Central memory CD8-positive, alpha-beta T cell (primary cell): ENCODE measurements at regions not wholly inside any gene's neighbourhood (a gene's known extent, or its start where the extent isn't known, plus 50 kb on each side); places are given as distances from the start of the nearest gene placed in this dataset.

Source experiments
- ATAC-seq: fragments of 150-1000 bp; cut with Tn5 transposase; replicated peaks from 2 replicates; pipeline ENCODE4 v1.10.0; 2022; ENCODE audit warnings: mild to moderate bottlenecking, moderate FRiP score, moderate number of reproducible peaks; ENCODE audit not compliant: poor library complexity, severe bottlenecking; ENCODE audit errors: extremely low read depth
- DNase-seq, 2 donors: peaks; one replicate each; pipeline ENCODE4 v3.0.0; 2021; ENCODE audit warnings: low spot score in 2 of 2
- H3K27ac Mint-ChIP-seq: one replicate; pipeline ENCODE4 v1.8.0; 2022; ENCODE audit warnings: low read depth, mild to moderate bottlenecking, moderate library complexity, mixed read lengths
- H3K27me3 Mint-ChIP-seq: one replicate; pipeline ENCODE4 v1.8.0; 2022; ENCODE audit warnings: mixed read lengths
- H3K36me3 Mint-ChIP-seq: one replicate; pipeline ENCODE4 v1.8.0; 2022; ENCODE audit warnings: mild to moderate bottlenecking, moderate library complexity, mixed read lengths; ENCODE audit not compliant: insufficient read depth
- H3K4me1 Mint-ChIP-seq: one replicate; pipeline ENCODE4 v1.8.0; 2022; ENCODE audit warnings: mixed read lengths
- H3K4me3 Mint-ChIP-seq: one replicate; pipeline ENCODE4 v1.8.0; 2022; ENCODE audit warnings: mild to moderate bottlenecking, moderate library complexity, mixed read lengths
- H3K9me3 Mint-ChIP-seq: one replicate; pipeline ENCODE4 v1.8.0; 2022; ENCODE audit warnings: mixed read lengths

DNA sequence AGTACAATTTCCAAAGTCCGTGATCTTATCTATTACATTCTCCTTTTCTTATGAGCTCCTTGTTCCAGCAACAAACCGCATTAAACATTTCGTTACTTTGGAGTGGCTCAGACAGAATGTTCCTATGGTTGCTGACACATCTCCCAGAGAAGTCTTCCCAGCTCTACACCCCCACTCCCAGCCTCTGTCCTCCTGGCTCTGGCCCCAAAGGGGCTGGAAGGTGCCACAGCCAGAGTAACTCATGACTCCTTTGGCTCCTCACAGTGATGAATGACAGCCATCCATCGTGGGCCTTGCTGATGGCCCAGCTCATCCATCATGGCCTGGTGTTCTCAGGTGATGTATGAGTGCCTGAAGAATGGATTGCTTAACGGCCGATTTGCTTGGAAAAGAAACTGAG lies 203.0 kb downstream of the DHX35 start:
- ATAC-seq (no peak), DNase-seq (no peak)
- H3K27ac Mint-ChIP-seq, result no peak overlapping the region
- no peak overlapping the region for H3K4me3 Mint-ChIP-seq
- no peaks in the 10 kb centered on the region for H3K36me3 Mint-ChIP-seq
- peaks cover 34% of the 10 kb centered on the region for H3K27me3 Mint-ChIP-seq
- H3K4me1 Mint-ChIP-seq, result no peaks in the 10 kb centered on the region
- H3K9me3 Mint-ChIP-seq, result no peaks in the 10 kb centered on the region

DNA sequence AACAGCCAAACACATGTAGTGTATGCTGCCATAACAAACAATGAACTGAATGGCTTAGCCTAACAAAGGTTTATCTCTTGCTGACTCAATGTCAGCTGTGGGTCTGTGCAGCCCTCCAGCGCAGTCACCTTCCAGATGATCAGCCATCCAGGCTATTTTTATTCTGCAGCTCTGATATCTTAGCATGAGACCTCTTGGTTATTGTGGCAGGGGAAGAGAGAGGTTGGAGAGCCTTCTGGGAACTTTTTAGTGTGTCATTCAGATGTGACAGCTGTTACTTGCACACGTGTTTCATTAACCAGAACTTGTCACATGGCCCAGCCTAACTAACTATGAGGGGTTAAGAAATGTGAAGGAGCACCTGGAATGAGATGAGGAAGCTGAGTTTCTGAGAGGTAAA lies 202.5 kb downstream of the DHX35 start:
- H3K9me3 Mint-ChIP-seq, result no peaks in the 10 kb centered on the region
- H3K27me3 Mint-ChIP-seq, result peaks cover 36% of the 10 kb centered on the region
- H3K4me3 Mint-ChIP-seq, result no peak overlapping the region
- ATAC-seq (no peak), DNase-seq (no peak)
- H3K36me3 Mint-ChIP-seq, result no peaks in the 10 kb centered on the region
- no peaks in the 10 kb centered on the region for H3K4me1 Mint-ChIP-seq
- H3K27ac Mint-ChIP-seq, result no peak overlapping the region

DNA sequence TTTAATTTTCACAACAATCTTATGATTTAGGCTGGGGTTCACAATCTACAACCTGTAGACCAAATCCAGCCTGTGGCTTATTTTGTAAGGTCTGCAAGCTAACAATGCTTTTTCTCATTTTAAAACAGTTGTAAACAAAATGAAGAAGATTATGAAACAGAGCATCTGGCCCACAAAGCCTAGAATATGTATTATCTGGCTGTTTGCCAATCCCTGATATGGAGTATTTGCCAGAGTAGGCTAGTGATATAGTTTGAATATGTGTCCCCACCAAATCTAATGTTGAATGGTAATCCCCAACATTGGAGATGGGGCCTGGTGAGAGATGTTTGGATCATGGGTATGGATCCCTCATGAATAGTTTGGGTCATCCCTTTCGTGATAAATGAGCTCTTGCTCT lies 201.8 kb downstream of the DHX35 start:
- Mint-ChIP-seq H3K27ac (no peak overlapping the region), H3K4me3 (no peak overlapping the region), H3K36me3 (no peaks in the 10 kb centered on the region), H3K27me3 (peaks cover 34% of the 10 kb centered on the region), H3K9me3 (no peaks in the 10 kb centered on the region), H3K4me1 (no peaks in the 10 kb centered on the region)
- DNase-seq (no peak), ATAC-seq (no peak)

DNA sequence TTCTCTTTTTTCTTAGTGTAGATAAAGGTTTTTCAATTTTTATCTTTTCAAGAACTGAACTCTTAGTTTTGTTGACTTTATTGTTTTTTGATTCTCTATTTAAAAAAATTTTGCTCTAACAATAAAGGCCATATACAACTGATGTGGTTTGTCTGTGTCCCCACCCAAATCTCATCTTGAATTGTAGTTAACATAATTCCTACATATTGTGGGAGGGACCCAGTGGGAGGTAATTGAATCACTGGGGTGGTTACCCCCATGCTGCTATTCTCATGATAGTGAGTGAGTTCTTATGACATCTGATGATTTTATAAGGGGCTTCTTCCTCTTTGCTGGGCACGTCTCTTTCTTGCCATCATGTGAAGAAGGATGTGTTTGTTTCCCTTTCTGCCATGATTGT lies 199.8 kb downstream of the DHX35 start:
- Mint-ChIP-seq H3K4me3 (no peak overlapping the region), H3K27me3 (peaks cover 25% of the 10 kb centered on the region), H3K36me3 (no peaks in the 10 kb centered on the region), H3K9me3 (no peaks in the 10 kb centered on the region), H3K4me1 (no peaks in the 10 kb centered on the region), H3K27ac (no peak overlapping the region)
- DNase-seq (no peak), ATAC-seq (no peak)

DNA sequence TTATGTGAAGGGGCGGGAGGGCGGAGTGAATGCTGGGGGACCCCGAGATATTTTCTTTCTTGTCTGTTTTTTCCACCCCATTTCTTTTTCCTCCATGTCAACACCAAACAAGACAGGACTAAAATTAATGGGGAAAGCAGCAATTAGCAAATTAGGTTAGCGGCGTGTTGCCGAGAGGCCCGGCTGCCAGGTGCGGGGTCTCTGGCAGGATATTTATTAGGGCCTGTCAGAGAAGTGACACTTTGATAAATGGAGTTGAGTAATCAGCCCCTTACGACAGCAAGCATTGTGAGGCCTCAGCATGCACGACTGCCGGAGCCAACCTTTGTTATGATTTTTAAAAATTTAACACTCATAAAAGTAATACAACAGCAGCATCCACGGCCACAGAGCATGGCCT lies 193.8 kb downstream of the DHX35 start:
- ATAC-seq, result no peak

DNA sequence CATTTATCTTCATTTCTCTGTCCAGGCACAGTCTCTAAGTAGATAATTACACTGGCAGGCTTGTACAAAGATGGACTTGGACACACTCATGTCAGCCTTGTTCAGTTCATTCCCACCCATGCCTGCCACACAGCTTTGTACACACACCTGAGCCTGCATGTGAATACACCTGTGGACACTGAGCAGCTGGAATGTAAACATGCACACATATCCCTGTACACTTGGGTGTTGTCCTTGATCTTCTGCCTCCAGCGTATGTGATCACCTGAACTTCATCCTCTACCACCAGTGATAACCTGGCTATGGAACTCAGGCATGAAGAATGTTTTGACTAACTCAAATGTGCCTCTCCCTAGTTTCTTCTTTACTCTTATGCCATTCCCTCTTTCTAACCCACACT lies 190.6 kb downstream of the DHX35 start:
- Mint-ChIP-seq H3K36me3 (no peaks in the 10 kb centered on the region), H3K27me3 (peaks cover 77% of the 10 kb centered on the region), H3K4me3 (no peak overlapping the region), H3K4me1 (no peaks in the 10 kb centered on the region), H3K9me3 (no peaks in the 10 kb centered on the region), H3K27ac (no peak overlapping the region)
- no peak for DNase-seq
- ATAC-seq, result no peak

More for the DNA sequence above, 193.8 kb downstream of the DHX35 start:
- H3K36me3 Mint-ChIP-seq, result no peaks in the 10 kb centered on the region
- no peaks in the 10 kb centered on the region for H3K4me1 Mint-ChIP-seq
- H3K4me3 Mint-ChIP-seq, result no peak overlapping the region
- no peaks in the 10 kb centered on the region for H3K9me3 Mint-ChIP-seq
- H3K27me3 Mint-ChIP-seq, result peaks cover 72% of the 10 kb centered on the region
- DNase-seq, result no peak
- H3K27ac Mint-ChIP-seq, result no peak overlapping the region

DNA sequence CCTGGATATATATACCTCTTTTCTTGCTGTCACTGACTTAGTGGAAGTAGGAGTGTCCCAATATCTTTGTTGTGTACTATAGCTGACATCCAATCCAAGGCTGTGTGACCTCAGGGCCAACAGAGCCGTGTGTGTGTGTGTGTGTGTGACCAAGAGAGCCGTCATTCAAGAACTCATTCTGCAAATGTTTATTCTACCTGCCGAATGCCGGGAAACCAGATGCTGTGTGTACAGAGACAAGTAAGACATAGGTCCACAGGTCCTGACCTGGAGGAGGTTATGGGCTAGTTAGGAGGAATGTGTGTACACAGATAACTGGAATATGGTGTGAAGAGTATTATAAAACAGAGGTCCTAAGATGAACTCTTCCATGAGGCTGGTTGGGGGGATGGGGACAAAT lies 190.0 kb downstream of the DHX35 start:
- ATAC-seq (no peak), DNase-seq (no peak)
- no peaks in the 10 kb centered on the region for H3K9me3 Mint-ChIP-seq
- no peak overlapping the region for H3K27ac Mint-ChIP-seq
- H3K36me3 Mint-ChIP-seq, result no peaks in the 10 kb centered on the region
- no peaks in the 10 kb centered on the region for H3K4me1 Mint-ChIP-seq
- no peak overlapping the region for H3K4me3 Mint-ChIP-seq
- peaks cover 71% of the 10 kb centered on the region for H3K27me3 Mint-ChIP-seq

DNA sequence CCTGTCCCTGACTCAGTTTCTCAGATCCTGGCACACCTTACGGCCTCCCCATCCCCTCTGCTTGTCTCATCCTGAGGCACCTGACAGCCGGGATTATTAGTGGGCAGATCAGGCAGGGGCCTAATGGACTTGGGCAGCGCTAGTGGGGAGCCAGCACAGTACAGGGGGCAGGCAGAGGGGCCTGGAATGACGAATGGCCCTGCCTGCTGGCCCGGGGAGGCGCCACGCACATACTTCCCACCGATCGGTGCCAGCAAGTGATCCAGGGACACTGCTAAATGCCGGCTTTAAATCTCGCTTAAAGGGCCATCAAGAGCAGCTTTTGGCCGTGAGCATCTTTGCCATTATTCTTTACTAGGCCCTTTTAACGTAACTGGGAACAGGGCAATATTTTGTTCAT lies 188.4 kb downstream of the DHX35 start:
- Mint-ChIP-seq H3K4me1 (no peaks in the 10 kb centered on the region), H3K9me3 (no peaks in the 10 kb centered on the region), H3K36me3 (no peaks in the 10 kb centered on the region), H3K4me3 (no peak overlapping the region), H3K27ac (no peak overlapping the region), H3K27me3 (peaks cover 70% of the 10 kb centered on the region)
- DNase-seq (no peak), ATAC-seq (no peak)

DNA sequence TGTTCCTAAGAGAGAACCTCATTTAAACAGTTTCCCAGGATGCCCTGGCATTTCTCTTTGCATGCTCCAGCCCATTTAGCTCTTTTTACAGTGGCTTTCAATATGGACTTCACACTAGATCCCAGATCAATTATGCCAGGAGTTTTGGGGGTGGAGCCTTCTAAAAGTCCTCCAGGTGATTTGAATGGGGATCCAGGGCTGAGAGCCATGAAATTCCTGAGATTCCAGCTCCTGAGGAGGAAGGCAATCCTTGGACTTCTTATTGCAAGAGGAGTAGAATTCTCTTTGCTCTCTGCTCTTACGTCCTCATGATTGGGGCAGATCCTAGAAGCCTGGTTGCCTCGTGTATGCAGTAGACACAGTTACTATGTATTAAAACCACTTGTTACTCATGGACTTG lies 184.2 kb downstream of the DHX35 start:
- Mint-ChIP-seq H3K36me3 (no peaks in the 10 kb centered on the region), H3K27me3 (peaks cover 33% of the 10 kb centered on the region), H3K27ac (no peak overlapping the region), H3K4me3 (no peak overlapping the region), H3K9me3 (no peaks in the 10 kb centered on the region), H3K4me1 (no peaks in the 10 kb centered on the region)
- ATAC-seq (no peak), DNase-seq (no peak)

DNA sequence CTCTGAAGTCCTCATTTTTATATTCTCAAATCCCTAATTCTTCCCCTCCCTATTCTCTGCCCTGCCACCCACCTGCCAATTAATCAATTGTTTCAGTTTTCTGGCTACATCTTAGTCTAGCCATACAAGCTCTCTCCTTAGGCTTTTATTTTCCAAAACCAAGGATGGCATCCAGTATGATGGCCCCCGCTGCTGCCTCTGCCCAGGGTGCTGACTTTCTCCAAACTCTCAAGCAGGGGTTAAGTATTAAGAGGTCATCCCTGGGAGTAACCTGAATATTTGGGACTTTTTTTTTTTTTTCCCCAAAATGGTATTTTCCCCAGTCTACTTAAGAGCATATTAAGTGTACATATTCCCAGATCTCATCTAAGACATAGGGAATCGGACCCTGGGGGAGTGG lies 183.8 kb downstream of the DHX35 start:
- H3K27me3 Mint-ChIP-seq, result peaks cover 29% of the 10 kb centered on the region
- H3K27ac Mint-ChIP-seq, result no peak overlapping the region

DNA sequence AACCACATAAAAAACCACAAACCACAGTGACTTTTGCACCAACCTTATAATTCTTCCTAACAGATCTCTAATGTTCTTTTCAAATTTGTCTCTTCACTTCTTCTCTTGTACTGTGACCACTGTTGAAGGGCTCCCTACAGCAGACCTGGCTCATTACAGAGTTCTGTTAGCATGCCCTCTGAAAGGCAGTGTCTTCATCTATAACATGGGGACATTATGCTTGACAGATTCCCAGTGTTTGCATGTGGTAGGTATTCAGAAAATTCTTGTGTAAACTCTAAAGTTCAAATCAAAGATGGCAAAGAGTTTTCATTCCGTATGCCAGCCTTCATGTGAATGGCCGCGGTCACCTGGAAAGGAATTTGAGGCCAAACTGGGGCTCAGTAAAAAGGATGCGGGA lies 182.6 kb downstream of the DHX35 start:
- Mint-ChIP-seq H3K27ac (no peak overlapping the region), H3K4me3 (no peak overlapping the region), H3K36me3 (no peaks in the 10 kb centered on the region), H3K4me1 (no peaks in the 10 kb centered on the region), H3K9me3 (no peaks in the 10 kb centered on the region), H3K27me3 (peaks cover 27% of the 10 kb centered on the region)
- ATAC-seq, result no peak
- DNase-seq, result no peak

More for the DNA sequence above, 183.8 kb downstream of the DHX35 start:
- DNase-seq (no peak), ATAC-seq (no peak)
- Mint-ChIP-seq H3K9me3 (no peaks in the 10 kb centered on the region), H3K36me3 (no peaks in the 10 kb centered on the region), H3K4me3 (no peak overlapping the region), H3K4me1 (no peaks in the 10 kb centered on the region)

DNA sequence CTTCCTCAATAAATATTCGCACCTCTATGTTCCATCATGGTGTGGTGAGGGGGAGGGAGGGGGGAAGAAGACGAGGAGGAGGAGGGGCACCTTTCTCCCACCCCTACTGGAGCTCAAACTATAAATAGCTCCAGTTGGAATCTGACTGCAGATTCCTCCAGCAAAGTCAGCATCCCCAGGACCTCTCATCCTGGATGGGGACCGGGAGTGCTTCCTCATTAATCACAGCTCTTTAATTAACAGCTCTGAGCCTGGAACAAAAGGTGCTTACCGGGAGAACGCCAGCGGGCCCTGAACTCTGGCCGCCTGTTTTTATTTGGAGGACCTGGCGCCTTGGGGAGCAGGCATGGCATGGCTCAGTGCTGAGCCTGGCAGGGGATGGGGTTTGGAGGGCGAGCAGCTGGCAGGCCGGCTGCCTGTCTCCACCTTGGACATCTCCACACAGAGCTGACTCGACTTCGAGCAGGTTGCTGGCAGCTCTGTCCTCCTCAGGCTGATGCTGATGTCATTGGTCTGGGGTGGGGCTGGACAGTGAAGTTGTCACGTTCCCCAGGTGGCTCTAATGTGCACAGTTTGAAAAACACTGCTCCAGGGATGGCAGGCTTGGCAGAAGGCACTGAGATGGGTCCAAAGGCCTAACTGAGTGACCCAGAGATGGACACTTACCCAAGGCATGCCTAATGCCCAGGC lies 180.4 kb downstream of the DHX35 start:
- H3K4me3 Mint-ChIP-seq, result no peak overlapping the region
- no peaks in the 10 kb centered on the region for H3K4me1 Mint-ChIP-seq
- no peaks in the 10 kb centered on the region for H3K9me3 Mint-ChIP-seq
- no peak for DNase-seq
- peaks cover 2% of the 10 kb centered on the region for H3K36me3 Mint-ChIP-seq
- no peak overlapping the region for H3K27ac Mint-ChIP-seq
- no peak for ATAC-seq
- peaks cover 33% of the 10 kb centered on the region for H3K27me3 Mint-ChIP-seq

DNA sequence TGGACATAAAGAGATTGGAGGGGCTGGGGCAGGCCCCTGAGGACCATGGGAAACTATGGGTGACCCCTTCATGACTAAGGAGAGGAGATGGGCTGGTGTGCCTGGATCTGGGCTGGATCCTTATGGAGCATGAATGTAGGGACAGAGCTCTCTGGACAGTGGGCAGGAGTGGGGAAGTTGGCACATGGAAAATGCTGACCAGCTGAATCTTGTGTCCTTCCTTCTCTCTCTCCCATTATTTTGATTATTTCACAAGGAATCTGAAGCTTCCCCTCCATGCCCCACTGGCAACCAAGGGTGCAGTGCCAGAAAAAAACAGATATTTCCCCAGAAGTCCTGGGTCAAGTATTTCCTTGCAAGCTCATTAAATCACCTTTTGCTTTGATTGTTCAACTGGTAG lies 175.2 kb downstream of the DHX35 start:
- DNase-seq (no peak), ATAC-seq (no peak)
- Mint-ChIP-seq H3K27ac (no peak overlapping the region), H3K9me3 (no peaks in the 10 kb centered on the region), H3K36me3 (peaks cover 2% of the 10 kb centered on the region), H3K4me1 (no peaks in the 10 kb centered on the region), H3K4me3 (no peak overlapping the region), H3K27me3 (peaks cover 37% of the 10 kb centered on the region)

DNA sequence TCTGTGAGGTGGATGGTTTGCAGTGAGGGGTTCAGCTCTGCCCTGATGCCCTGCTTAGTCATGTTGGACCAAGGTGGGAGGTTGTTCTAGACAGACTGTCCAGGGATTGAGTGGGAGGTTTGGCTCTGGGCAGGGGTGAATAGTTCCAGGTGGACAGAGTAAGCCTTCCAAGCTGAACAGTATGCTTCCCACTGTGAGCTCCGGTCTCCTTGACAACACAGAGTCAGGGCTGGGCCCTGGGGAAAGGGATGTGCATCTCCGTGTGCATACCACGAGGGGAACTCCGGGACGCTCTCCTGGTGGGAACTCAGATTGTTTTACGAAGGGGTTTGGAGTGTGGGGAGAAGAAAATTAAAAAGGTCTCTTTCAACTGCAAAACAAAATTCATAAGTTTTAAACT lies 174.7 kb downstream of the DHX35 start:
- Mint-ChIP-seq H3K27ac (no peak overlapping the region), H3K36me3 (peaks cover 2% of the 10 kb centered on the region), H3K27me3 (peaks cover 37% of the 10 kb centered on the region), H3K4me3 (no peak overlapping the region), H3K9me3 (no peaks in the 10 kb centered on the region), H3K4me1 (no peaks in the 10 kb centered on the region)
- ATAC-seq (no peak), DNase-seq (no peak)
